ENCODE measurements at regions not wholly inside any gene's neighbourhood (a gene's known extent, or its start where the extent isn't known, plus 50 kb on each side); places are given as distances from the start of the nearest gene placed in this dataset.

- WGBS, 3 donors: 83 to 92% (median 92%) methylated on average over 2 of the region's 2 CpGs
- intact Hi-C loops (cut with DNase I): no loop called here
These were observed 235.0 kb upstream of the NT5C1B start for GRCh38 chr2:18824325-18824790.

GRCh38 chr2:18821431-18821830, 232.1 kb upstream of the NT5C1B start:
- no peak for TF ChIP-seq CTCF (IDR thresholded peaks at IDR 0.05)
- no peak for TF ChIP-seq EP300 (IDR thresholded peaks at IDR 0.05)
- no peak for TF ChIP-seq POLR2A (IDR thresholded peaks at IDR 0.05)
- 94 to 100% (median 100%) methylated on average over 1 of the region's 1 CpG for WGBS, 3 donors
- H3K36me3 ChIP-seq: no peaks in the 10 kb centered on the region

More at GRCh38 chr2:18824325-18824790, 235.0 kb upstream of the NT5C1B start:
- Histone ChIP-seq H3K36me3 (no peaks in the 10 kb centered on the region), H3K27ac (no peak overlapping the region), H3K4me1 (ENCODE audit: insufficient read depth) (no peaks in the 10 kb centered on the region), H3K27me3 (no peaks in the 10 kb centered on the region), H3K9me3 (no peaks in the 10 kb centered on the region), H3K4me3 (no peak overlapping the region)
- no peak for TF ChIP-seq POLR2A (IDR thresholded peaks at IDR 0.05)
- no peak for TF ChIP-seq CTCF (IDR thresholded peaks at IDR 0.05)
- TF ChIP-seq EP300 (IDR thresholded peaks at IDR 0.05): no peak
- no peak for DNase-seq

GRCh38 chr2:18820966-18821365, 231.6 kb upstream of the NT5C1B start:
- Histone ChIP-seq H3K4me3 (no peak overlapping the region), H3K27me3 (no peaks in the 10 kb centered on the region), H3K4me1 (ENCODE audit: insufficient read depth) (no peaks in the 10 kb centered on the region), H3K9me3 (no peaks in the 10 kb centered on the region), H3K36me3 (no peaks in the 10 kb centered on the region), H3K27ac (no peak overlapping the region)
- intact Hi-C loops (cut with DNase I): no loop called here
- no peak for DNase-seq
- WGBS, 3 donors: 32 to 39% (median 35%) methylated on average over 1 of the region's 1 CpG
- TF ChIP-seq EP300 (IDR thresholded peaks at IDR 0.05) (no peak), CTCF (IDR thresholded peaks at IDR 0.05) (no peak), POLR2A (IDR thresholded peaks at IDR 0.05) (no peak)

More at GRCh38 chr2:18821431-18821830, 232.1 kb upstream of the NT5C1B start:
- Histone ChIP-seq H3K9me3 (no peaks in the 10 kb centered on the region), H3K27me3 (no peaks in the 10 kb centered on the region), H3K4me1 (ENCODE audit: insufficient read depth) (no peaks in the 10 kb centered on the region), H3K27ac (no peak overlapping the region), H3K4me3 (no peak overlapping the region)
- intact Hi-C loops (cut with DNase I): no loop called here
- no peak for DNase-seq

- 85 to 91% (median 89%) methylated on average over 2 of the region's 2 CpGs for WGBS, 3 donors
- intact Hi-C loops (cut with DNase I): no loop called here
- DNase-seq: no peak
These were observed 230.2 kb upstream of the NT5C1B start for GRCh38 chr2:18819566-18819965.

More at GRCh38 chr2:18819566-18819965, 230.2 kb upstream of the NT5C1B start:
- Histone ChIP-seq H3K27me3 (no peaks in the 10 kb centered on the region), H3K9me3 (no peaks in the 10 kb centered on the region), H3K27ac (no peak overlapping the region), H3K4me1 (ENCODE audit: insufficient read depth) (no peaks in the 10 kb centered on the region), H3K36me3 (no peaks in the 10 kb centered on the region), H3K4me3 (no peak overlapping the region)
- no peak for TF ChIP-seq POLR2A (IDR thresholded peaks at IDR 0.05)
- TF ChIP-seq EP300 (IDR thresholded peaks at IDR 0.05): no peak
- TF ChIP-seq CTCF (IDR thresholded peaks at IDR 0.05): no peak

Measured in ovary (tissue), 7 donors.